K562 (cell line): ENCODE measurements at regions not wholly inside any gene's neighbourhood (a gene's known extent, or its start where the extent isn't known, plus 50 kb on each side); places are given as distances from the start of the nearest gene placed in this dataset.

ENCODE experiments used
- BMI1 ChIP-seq: fragments of 150-350 bp; IDR thresholded peaks from 2 replicates; pipeline ENCODE4 v1.6.1; 2014; ENCODE audit warnings: low read length
- ESRRB ChIP-seq: fragments of 250-450 bp; sonication (Bioruptor Pico); IDR thresholded peaks from 2 replicates; pipeline ENCODE4 v1.5.0; 2020; ENCODE audit warnings: mild to moderate bottlenecking, moderate library complexity, borderline replicate concordance
- EZH2 ChIP-seq: IDR thresholded peaks from 2 replicates; pipeline ENCODE4 v1.6.1; 2012; ENCODE audit warnings: low read depth, mild to moderate bottlenecking, inconsistent platforms, low read length, borderline replicate concordance
- NR2C2 ChIP-seq, 2 experiments: fragments of 200-800 bp in 1 of 2; sonication (Bioruptor generic) in 1 of 2; sonication (generic) in 1 of 2; formaldehyde crosslinking in 1 of 2; IDR thresholded peaks; 2 replicates each; pipeline versions ENCODE4 v1.6.1 to v1.8.0; 2016 to 2022; ENCODE audit warnings: mild to moderate bottlenecking in 1 of 2, missing compliant biosample characterization in 1 of 2, missing genetic modification characterization in 1 of 2, missing genetic modification reagents in 1 of 2
- POLR2A ChIP-seq: fragments of 450-650 bp; conservative IDR thresholded peaks from 2 replicates; pipeline ENCODE4 v1.6.1; 2016
- SREBF2 ChIP-seq: sonication (generic); formaldehyde crosslinking; IDR thresholded peaks from 2 replicates; pipeline ENCODE4 v1.4.0; 2020; ENCODE audit warnings: mild to moderate bottlenecking, missing genetic modification reagents
- TF ChIP-seq, protein P1 (sequence below): IDR thresholded peaks from 2 replicates; pipeline ENCODE4 v1.6.1; 2011; ENCODE audit not compliant: insufficient read length; ENCODE audit errors: extremely low read depth
- TF ChIP-seq, protein P2 (sequence below), 2 experiments: fragments of 450-650 bp in 1 of 2; sonication (generic) in 1 of 2; formaldehyde crosslinking in 1 of 2; IDR thresholded peaks in 1 of 2; conservative IDR thresholded peaks in 1 of 2; 2 replicates each; pipeline versions ENCODE4 v1.6.1 to v1.8.1; 2016 to 2023; ENCODE audit warnings: mild to moderate bottlenecking in 2 of 2, moderate library complexity in 2 of 2, inconsistent platforms in 1 of 2, missing genetic modification reagents in 1 of 2
- TF ChIP-seq, protein P3 (sequence below): sonication (generic); formaldehyde crosslinking; IDR thresholded peaks from 2 replicates; pipeline ENCODE4 v1.8.1; 2023; ENCODE audit warnings: mild to moderate bottlenecking, missing genetic modification reagents

DNA sequence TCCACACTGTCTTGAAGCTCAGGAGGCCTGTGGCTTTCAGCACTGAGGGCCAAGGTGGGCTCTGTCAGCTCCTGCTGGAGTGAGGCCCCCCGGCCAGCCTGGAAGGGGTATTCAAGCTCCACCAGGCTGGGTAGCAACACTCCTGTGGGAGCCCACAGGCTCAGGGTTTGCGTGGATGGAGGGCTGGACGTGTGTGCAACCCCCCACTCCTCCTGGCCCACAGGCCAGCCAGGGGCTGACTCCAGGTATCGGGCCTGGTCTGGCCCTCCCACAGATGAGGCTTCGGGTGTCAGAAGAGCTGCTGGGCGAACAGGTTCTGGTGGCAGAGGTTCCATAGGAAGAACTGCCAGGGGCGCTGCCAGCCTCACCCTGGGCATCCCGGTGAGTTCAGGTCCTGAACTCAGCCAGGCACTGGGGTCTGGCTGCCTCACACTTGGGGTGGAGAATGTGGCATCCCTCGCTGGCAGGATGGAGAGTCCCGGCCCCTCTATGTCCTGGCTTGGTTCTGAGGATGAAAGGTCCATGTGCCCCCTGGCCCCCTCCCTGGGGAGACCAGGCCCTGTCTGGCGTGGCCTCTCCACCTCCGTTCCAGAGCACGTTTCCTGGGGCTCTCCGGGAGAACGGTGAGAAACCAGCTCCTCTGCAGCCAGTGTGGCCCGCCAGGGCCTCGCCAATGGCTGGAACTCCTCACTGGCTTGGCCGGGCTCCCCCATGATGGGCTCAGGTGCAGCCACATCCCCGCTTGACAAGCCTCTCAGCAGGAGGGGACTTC lies 64.6 kb upstream of the TARDBP start:
- TF ChIP-seq NR2C2 (CRISPR knock-in tag; IDR thresholded peaks at IDR 0.05) (no peak), NR2C2 (tag; IDR thresholded peaks at IDR 0.05) (no peak), SREBF2 (no peak), EZH2 (no peak), ESRRB (CRISPR knock-in tag) (no peak), POLR2A (no peak), BMI1 (no peak)
- TF ChIP-seq, protein P1, sequence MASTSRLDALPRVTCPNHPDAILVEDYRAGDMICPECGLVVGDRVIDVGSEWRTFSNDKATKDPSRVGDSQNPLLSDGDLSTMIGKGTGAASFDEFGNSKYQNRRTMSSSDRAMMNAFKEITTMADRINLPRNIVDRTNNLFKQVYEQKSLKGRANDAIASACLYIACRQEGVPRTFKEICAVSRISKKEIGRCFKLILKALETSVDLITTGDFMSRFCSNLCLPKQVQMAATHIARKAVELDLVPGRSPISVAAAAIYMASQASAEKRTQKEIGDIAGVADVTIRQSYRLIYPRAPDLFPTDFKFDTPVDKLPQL = no peak
- TF ChIP-seq, protein P2, sequence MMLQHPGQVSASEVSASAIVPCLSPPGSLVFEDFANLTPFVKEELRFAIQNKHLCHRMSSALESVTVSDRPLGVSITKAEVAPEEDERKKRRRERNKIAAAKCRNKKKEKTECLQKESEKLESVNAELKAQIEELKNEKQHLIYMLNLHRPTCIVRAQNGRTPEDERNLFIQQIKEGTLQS (IDR thresholded peaks at IDR 0.05) = no peak
- TF ChIP-seq, protein P2 (CRISPR knock-in tag; conservative IDR thresholded peaks at IDR 0.05) = no peak
- TF ChIP-seq, protein P3, sequence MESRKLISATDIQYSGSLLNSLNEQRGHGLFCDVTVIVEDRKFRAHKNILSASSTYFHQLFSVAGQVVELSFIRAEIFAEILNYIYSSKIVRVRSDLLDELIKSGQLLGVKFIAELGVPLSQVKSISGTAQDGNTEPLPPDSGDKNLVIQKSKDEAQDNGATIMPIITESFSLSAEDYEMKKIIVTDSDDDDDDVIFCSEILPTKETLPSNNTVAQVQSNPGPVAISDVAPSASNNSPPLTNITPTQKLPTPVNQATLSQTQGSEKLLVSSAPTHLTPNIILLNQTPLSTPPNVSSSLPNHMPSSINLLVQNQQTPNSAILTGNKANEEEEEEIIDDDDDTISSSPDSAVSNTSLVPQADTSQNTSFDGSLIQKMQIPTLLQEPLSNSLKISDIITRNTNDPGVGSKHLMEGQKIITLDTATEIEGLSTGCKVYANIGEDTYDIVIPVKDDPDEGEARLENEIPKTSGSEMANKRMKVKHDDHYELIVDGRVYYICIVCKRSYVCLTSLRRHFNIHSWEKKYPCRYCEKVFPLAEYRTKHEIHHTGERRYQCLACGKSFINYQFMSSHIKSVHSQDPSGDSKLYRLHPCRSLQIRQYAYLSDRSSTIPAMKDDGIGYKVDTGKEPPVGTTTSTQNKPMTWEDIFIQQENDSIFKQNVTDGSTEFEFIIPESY (CRISPR knock-in tag) = no peak
